ENCODE measurements at regions not wholly inside any gene's neighbourhood (a gene's known extent, or its start where the extent isn't known, plus 50 kb on each side); places are given as distances from the start of the nearest gene placed in this dataset.
"Not testable (repeated sequence)": the region's sequence is repeated elsewhere in the genome, so short reads cannot be mapped to it uniquely, and the experiment has no call there.

- DNase-seq, result not testable (repeated sequence)
Measured at GRCh38 chr21:35590284-35590683, 470.0 kb downstream of the SETD4 start.

GRCh38 chr21:35587841-35588380 is 472.4 kb downstream of the SETD4 start:
- no peak for DNase-seq

GRCh38 chr21:35586305-35586704 is 474.0 kb downstream of the SETD4 start:
- no peak for DNase-seq

GRCh38 chr21:35585878-35586277 is 474.4 kb downstream of the SETD4 start:
- DNase-seq, result no peak

GRCh38 chr21:35585155-35585554 is 475.2 kb downstream of the SETD4 start:
- no peak for DNase-seq

- DNase-seq, result no peak
Measured at GRCh38 chr21:35583566-35584216, 476.6 kb downstream of the SETD4 start.

GRCh38 chr21:35582731-35583130 is 477.6 kb downstream of the SETD4 start:
- DNase-seq, result no peak

GRCh38 chr21:35581640-35582039 is 478.7 kb downstream of the SETD4 start:
- no peak for DNase-seq

- no peak for DNase-seq
Measured at GRCh38 chr21:35579520-35580293, 480.6 kb downstream of the SETD4 start.

GRCh38 chr21:35578831-35579471 is 481.4 kb downstream of the SETD4 start:
- no peak for DNase-seq

- DNase-seq, result no peak
Measured at GRCh38 chr21:35578347-35578782, 482.0 kb downstream of the SETD4 start.

GRCh38 chr21:35575280-35575915 is 484.9 kb downstream of the SETD4 start:
- no peak for DNase-seq

- no peak for DNase-seq
Measured at GRCh38 chr21:35573472-35574374, 486.6 kb downstream of the SETD4 start.

GRCh38 chr21:35571910-35572309 is 488.4 kb downstream of the SETD4 start:
- DNase-seq, result no peak

- DNase-seq, result no peak
Measured at GRCh38 chr21:35568643-35569042, 491.7 kb downstream of the SETD4 start.

- DNase-seq, result no peak
Measured at GRCh38 chr21:35566874-35567273, 493.5 kb downstream of the SETD4 start.

GRCh38 chr21:35565204-35565611 is 495.1 kb downstream of the SETD4 start:
- no peak for DNase-seq

- no peak for DNase-seq
Measured at GRCh38 chr21:35563885-35564451, 496.4 kb downstream of the SETD4 start.

- DNase-seq, result no peak
Measured at GRCh38 chr21:35562876-35563275, 497.4 kb downstream of the SETD4 start.

- DNase-seq, result no peak
Measured at GRCh38 chr21:35561116-35561515, 499.2 kb downstream of the SETD4 start.

GRCh38 chr21:35559829-35560225 is 500.5 kb downstream of the SETD4 start:
- no peak for DNase-seq
